ENCODE measurements at regions not wholly inside any gene's neighbourhood (a gene's known extent, or its start where the extent isn't known, plus 50 kb on each side); places are given as distances from the start of the nearest gene placed in this dataset.

GRCh38 chr6:110538416-110539160 lies 62.2 kb upstream of the SLC22A16 start:
- DNase-seq (ENCODE audit: low read depth in 2 of 2) = no peak

- DNase-seq (ENCODE audit: low read depth in 2 of 2) = no peak
Observed at GRCh38 chr6:110537208-110538123, 61.1 kb upstream of the SLC22A16 start.

- DNase-seq (ENCODE audit: low read depth in 2 of 2) = no peak
Observed at GRCh38 chr6:110534731-110535492, 58.5 kb upstream of the SLC22A16 start.

GRCh38 chr6:110532431-110532830 lies 56.0 kb upstream of the SLC22A16 start:
- no peak for DNase-seq (ENCODE audit: low read depth in 2 of 2)

GRCh38 chr6:110530671-110531070 lies 54.3 kb upstream of the SLC22A16 start:
- no peak for DNase-seq (ENCODE audit: low read depth in 2 of 2)

- no peak for DNase-seq (ENCODE audit: low read depth in 2 of 2)
Observed at GRCh38 chr6:110529907-110530306, 53.5 kb upstream of the SLC22A16 start.

- no peak for DNase-seq (ENCODE audit: low read depth in 2 of 2)
Observed at GRCh38 chr6:110529355-110529754, 52.9 kb upstream of the SLC22A16 start.

- DNase-seq (ENCODE audit: low read depth in 2 of 2) = no peak
Observed at GRCh38 chr6:110528930-110529325, 52.5 kb upstream of the SLC22A16 start.

GRCh38 chr6:110528101-110528929 lies 51.9 kb upstream of the SLC22A16 start:
- DNase-seq (ENCODE audit: low read depth in 2 of 2) = peak; percentile 28 to 44

- no peak for DNase-seq (ENCODE audit: low read depth in 2 of 2)
Observed at GRCh38 chr6:110527516-110527915, 51.1 kb upstream of the SLC22A16 start.

GRCh38 chr6:110526726-110527125 lies 50.3 kb upstream of the SLC22A16 start:
- no peak for DNase-seq (ENCODE audit: low read depth in 2 of 2)
